ENCODE measurements at regions not wholly inside any gene's neighbourhood (a gene's known extent, or its start where the extent isn't known, plus 50 kb on each side); places are given as distances from the start of the nearest gene placed in this dataset.

GRCh38 chr21:43266534-43266933 is 97.7 kb downstream of the CRYAA start:
- ChIA-PET POLR2A (no interaction called here), CTCF (no interaction called here)

More at GRCh38 chr21:43266534-43266933, 97.7 kb downstream of the CRYAA start:
- no peaks in the 10 kb centered on the region for H3K79me2 ChIP-seq (ENCODE audit: insufficient read depth, low read length)
- intact Hi-C loops (cut with micrococcal nuclease) = no loop called here
- H2AFZ ChIP-seq (ENCODE audit: low read depth, low read length, poor library complexity, severe bottlenecking) = no peak overlapping the region
- H3K4me2 ChIP-seq (ENCODE audit: low read length) = no peak overlapping the region
- DNase-seq (ENCODE audit: low read depth, low spot score) (no peak), ATAC-seq (no peak)
- no peaks in the 10 kb centered on the region for H3K4me1 ChIP-seq (ENCODE audit: control insufficient read depth in 1 of 2, insufficient read depth in 2 of 2, low read length in 2 of 2)
- H3K9ac ChIP-seq (ENCODE audit: low read length) = no peak overlapping the region
- TF ChIP-seq JUND (IDR thresholded peaks at IDR 0.05) (no peak), EZH2phosphoT487 (IDR thresholded peaks at IDR 0.05; ENCODE audit: borderline replicate concordance) (no peak), ELF1 (IDR thresholded peaks at IDR 0.05; ENCODE audit: borderline replicate concordance, low read depth) (no peak), CEBPB (IDR thresholded peaks at IDR 0.05; ENCODE audit: low read depth) (no peak), ZNF274 (IDR thresholded peaks at IDR 0.05; ENCODE audit: low read depth, low read length) (no peak), ATF3 (IDR thresholded peaks at IDR 0.05) (no peak), CTCF (IDR thresholded peaks at IDR 0.05 in 2 of 3, conservative IDR thresholded peaks at IDR 0.05 in 1 of 3; ENCODE audit: borderline replicate concordance in 1 of 3, insufficient read depth in 1 of 3, low read depth in 2 of 3, low read length in 2 of 3) (no peak), CBX3 (IDR thresholded peaks at IDR 0.05; ENCODE audit: low read depth) (no peak), REST (IDR thresholded peaks at IDR 0.05; ENCODE audit: low read depth) (no peak), ZFX (IDR thresholded peaks at IDR 0.05) (no peak), EZH2 (IDR thresholded peaks at IDR 0.05) (no peak), RAD21 (IDR thresholded peaks at IDR 0.05; ENCODE audit: low read depth) (no peak), SIN3A (IDR thresholded peaks at IDR 0.05; ENCODE audit: low read depth) (no peak), TCF7L2 (IDR thresholded peaks at IDR 0.05; ENCODE audit: borderline replicate concordance, extremely low read depth, insufficient read depth, insufficient read length) (no peak), FOSL1 (IDR thresholded peaks at IDR 0.05; ENCODE audit: low read depth) (no peak), POLR2AphosphoS5 (IDR thresholded peaks at IDR 0.05; ENCODE audit: low read depth, low read length) (no peak)
- H4K20me1 ChIP-seq (ENCODE audit: insufficient read depth) = no peaks in the 10 kb centered on the region
- H3K27me3 ChIP-seq (ENCODE audit: insufficient read depth, low read length) = no peaks in the 10 kb centered on the region
- H3K36me3 ChIP-seq (ENCODE audit: control insufficient read depth in 1 of 2, insufficient read depth in 2 of 2, low read length in 2 of 2) = no peaks in the 10 kb centered on the region
- no peaks in the 10 kb centered on the region for H3K9me2 ChIP-seq (ENCODE audit: insufficient read depth)
- H3K4me3 ChIP-seq (replicated peaks in 1 of 2; ENCODE audit: low read depth in 1 of 2, low read length in 2 of 2) = no peak overlapping the region
- no peak overlapping the region for H3K27ac ChIP-seq (ENCODE audit: low read depth, low read length)
- RAD21 ChIA-PET (ENCODE audit: low non-redundant PET in 1 of 2, low total read pairs in 2 of 2, uncharacterized antibody in 2 of 2, unreplicated experiment in 2 of 2) = no interaction called here
- no TSS peak for BruUV-seq (replicated peaks)
- peaks cover 0 to 4% of the 10 kb centered on the region in 2 experiments; a peak in 1 of 4 replicates for H3K9me3 ChIP-seq (ENCODE audit: control insufficient read depth in 1 of 2, insufficient read depth in 1 of 2, low read depth in 1 of 2, low read length in 2 of 2)

Measured in HCT116 (cell line).